PC-9 (cell line): ENCODE measurements at regions not wholly inside any gene's neighbourhood (a gene's known extent, or its start where the extent isn't known, plus 50 kb on each side); places are given as distances from the start of the nearest gene placed in this dataset.

ENCODE experiments used
- BruUV-seq: library from RNA; stranded (reverse); fragments of 400-500 nt; replicated peaks from 2 replicates; lab custom pipeline; 2021; lab: Mats Ljungman, UMichigan
- CTCF ChIA-PET: fragments of 300-600 bp; sonication (Branson Sonifier 250); formaldehyde crosslinking; loops from one replicate; lab custom pipeline; 2022; ENCODE audit warnings: antibody characterized with exemption; lab: Charles Lee
- POLR2A ChIA-PET: fragments of 300-600 bp; sonication (Branson Sonifier 250); formaldehyde crosslinking; loops from one replicate; lab custom pipeline; 2022; ENCODE audit warnings: antibody characterized with exemption; ENCODE audit not compliant: unreplicated experiment; lab: Charles Lee
- DNase-seq, 2 experiments: peaks; one replicate each; pipeline versions ENCODE4 v3.0.0 to v3.0.0-alpha.2; 2015 to 2022; ENCODE audit warnings: mixed read lengths in 1 of 2
- H2AFZ ChIP-seq: fragments of 200-600 bp; sonication (generic); 2 replicates; pipeline ENCODE4 v1.8.1; 2017; ENCODE audit warnings: antibody characterized with exemption
- H3F3A ChIP-seq: fragments of 200-600 bp; sonication (generic); 2 replicates; pipeline ENCODE4 v1.8.1; 2017; ENCODE audit warnings: antibody characterized with exemption, mild to moderate bottlenecking, low read depth; ENCODE audit not compliant: insufficient read depth
- H3K27ac ChIP-seq: fragments of 200-600 bp; sonication (generic); 2 replicates; pipeline ENCODE4 v1.6.1; 2016; ENCODE audit warnings: mixed run types
- H3K27me3 ChIP-seq: fragments of 200-600 bp; sonication (generic); 2 replicates; pipeline ENCODE4 v1.6.1; 2016; ENCODE audit warnings: low read depth, mixed run types; ENCODE audit not compliant: insufficient read depth
- H3K36me3 ChIP-seq: fragments of 200-600 bp; sonication (generic); 2 replicates; pipeline ENCODE4 v1.6.1; 2016; ENCODE audit warnings: low read depth, mixed run types
- H3K4me1 ChIP-seq: fragments of 200-600 bp; sonication (generic); replicated peaks from 2 replicates; pipeline ENCODE4 v1.6.1; 2016; ENCODE audit warnings: mixed run types; ENCODE audit not compliant: insufficient read depth
- H3K4me2 ChIP-seq: fragments of 200-600 bp; sonication (generic); 2 replicates; pipeline ENCODE4 v1.6.1; 2017; ENCODE audit warnings: mixed run types
- H3K4me3 ChIP-seq: fragments of 200-600 bp; sonication (generic); 2 replicates; pipeline ENCODE4 v1.6.1; 2016; ENCODE audit warnings: mixed run types
- H3K79me2 ChIP-seq: fragments of 200-600 bp; sonication (generic); 2 replicates; pipeline ENCODE4 v1.6.1; 2017; ENCODE audit warnings: low read depth, mixed run types
- H3K9me2 ChIP-seq: fragments of 200-600 bp; sonication (generic); 2 replicates; pipeline ENCODE4 v1.8.1; 2017; ENCODE audit warnings: mild to moderate bottlenecking; ENCODE audit not compliant: insufficient read depth
- H3K9me3 ChIP-seq: fragments of 200-600 bp; sonication (generic); 2 replicates; pipeline ENCODE4 v1.8.1; 2016; ENCODE audit warnings: low read depth; ENCODE audit not compliant: insufficient read depth
- H4K20me1 ChIP-seq: fragments of 200-600 bp; sonication (generic); 2 replicates; pipeline ENCODE4 v1.8.1; 2017; ENCODE audit not compliant: insufficient read depth
- EZH2 ChIP-seq: fragments of 200-600 bp; sonication (generic); IDR thresholded peaks from 2 replicates; pipeline ENCODE4 v1.8.0; 2017; ENCODE audit warnings: antibody characterized with exemption, low read depth
- intact Hi-C: fragments of 100-400 bp; cut with micrococcal nuclease; formaldehyde crosslinking; loops from one replicate; pipeline ENCODE4 v1.10.0; 2022; ENCODE audit not compliant: unreplicated experiment
- TF ChIP-seq, protein P1 (sequence below): fragments of 200-600 bp; sonication (generic); conservative IDR thresholded peaks from 2 replicates; pipeline ENCODE4 v1.6.1; 2017; ENCODE audit warnings: mixed run types, antibody characterized with exemption, mild to moderate bottlenecking, moderate library complexity

DNA sequence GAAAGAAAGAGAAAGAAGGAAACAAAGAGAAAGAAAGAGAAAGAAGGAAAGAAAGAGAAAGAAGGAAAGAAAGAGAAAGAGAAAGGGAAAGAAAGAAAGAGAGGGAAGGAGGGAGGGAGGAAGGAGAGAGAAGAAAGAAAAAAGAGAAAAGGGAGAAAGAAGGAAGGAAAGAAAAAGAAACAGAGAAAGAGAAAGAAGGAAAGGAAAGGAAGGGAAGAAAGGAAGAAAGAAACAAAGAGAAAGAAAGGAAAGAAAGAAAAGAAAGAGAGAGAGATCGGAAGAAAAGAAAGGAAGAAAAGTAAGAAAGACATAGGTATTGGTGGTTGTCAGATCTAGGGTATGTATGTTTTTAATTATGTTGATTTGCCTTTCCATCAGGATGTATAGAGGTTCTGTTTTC lies 342.3 kb downstream of the FOXG1 start:
- Histone ChIP-seq H2AFZ (no peak overlapping the region), H3K4me2 (no peak overlapping the region), H3K9me3 (no peaks in the 10 kb centered on the region), H3K4me1 (no peaks in the 10 kb centered on the region), H3K4me3 (no peak overlapping the region), H3K9me2 (no peaks in the 10 kb centered on the region), H3K27ac (no peak overlapping the region), H3K79me2 (no peaks in the 10 kb centered on the region), H4K20me1 (no peaks in the 10 kb centered on the region), H3K36me3 (no peaks in the 10 kb centered on the region), H3F3A (no peaks in the 10 kb centered on the region), H3K27me3 (no peaks in the 10 kb centered on the region)
- no TSS peak for BruUV-seq
- no peak for TF ChIP-seq EZH2
- TF ChIP-seq, protein P1, sequence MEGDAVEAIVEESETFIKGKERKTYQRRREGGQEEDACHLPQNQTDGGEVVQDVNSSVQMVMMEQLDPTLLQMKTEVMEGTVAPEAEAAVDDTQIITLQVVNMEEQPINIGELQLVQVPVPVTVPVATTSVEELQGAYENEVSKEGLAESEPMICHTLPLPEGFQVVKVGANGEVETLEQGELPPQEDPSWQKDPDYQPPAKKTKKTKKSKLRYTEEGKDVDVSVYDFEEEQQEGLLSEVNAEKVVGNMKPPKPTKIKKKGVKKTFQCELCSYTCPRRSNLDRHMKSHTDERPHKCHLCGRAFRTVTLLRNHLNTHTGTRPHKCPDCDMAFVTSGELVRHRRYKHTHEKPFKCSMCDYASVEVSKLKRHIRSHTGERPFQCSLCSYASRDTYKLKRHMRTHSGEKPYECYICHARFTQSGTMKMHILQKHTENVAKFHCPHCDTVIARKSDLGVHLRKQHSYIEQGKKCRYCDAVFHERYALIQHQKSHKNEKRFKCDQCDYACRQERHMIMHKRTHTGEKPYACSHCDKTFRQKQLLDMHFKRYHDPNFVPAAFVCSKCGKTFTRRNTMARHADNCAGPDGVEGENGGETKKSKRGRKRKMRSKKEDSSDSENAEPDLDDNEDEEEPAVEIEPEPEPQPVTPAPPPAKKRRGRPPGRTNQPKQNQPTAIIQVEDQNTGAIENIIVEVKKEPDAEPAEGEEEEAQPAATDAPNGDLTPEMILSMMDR, result no peak
- intact Hi-C loops, result no loop called here
- ChIA-PET POLR2A (no interaction called here), CTCF (no interaction called here)
- no peak for DNase-seq

DNA sequence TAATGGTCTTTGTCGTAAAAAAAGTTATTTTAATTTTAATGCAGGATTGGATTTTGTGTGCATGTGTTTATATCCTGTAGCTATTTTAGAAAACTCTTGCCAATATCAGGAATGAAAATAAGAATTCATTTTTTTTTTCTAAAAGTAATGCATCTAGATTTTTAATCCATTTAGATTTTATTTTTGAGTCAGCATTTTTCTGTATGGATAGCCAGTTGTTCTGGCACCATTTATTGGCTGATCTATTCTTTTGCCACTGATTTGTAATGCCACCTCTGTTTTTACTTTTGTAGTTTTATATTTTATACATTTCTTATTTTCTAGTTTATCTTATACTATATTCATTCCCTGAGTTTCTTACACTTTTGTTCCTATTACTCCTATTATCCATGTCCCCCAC lies 343.0 kb downstream of the FOXG1 start:
- POLR2A ChIA-PET, result no interaction called here
- CTCF ChIA-PET, result no interaction called here

DNA sequence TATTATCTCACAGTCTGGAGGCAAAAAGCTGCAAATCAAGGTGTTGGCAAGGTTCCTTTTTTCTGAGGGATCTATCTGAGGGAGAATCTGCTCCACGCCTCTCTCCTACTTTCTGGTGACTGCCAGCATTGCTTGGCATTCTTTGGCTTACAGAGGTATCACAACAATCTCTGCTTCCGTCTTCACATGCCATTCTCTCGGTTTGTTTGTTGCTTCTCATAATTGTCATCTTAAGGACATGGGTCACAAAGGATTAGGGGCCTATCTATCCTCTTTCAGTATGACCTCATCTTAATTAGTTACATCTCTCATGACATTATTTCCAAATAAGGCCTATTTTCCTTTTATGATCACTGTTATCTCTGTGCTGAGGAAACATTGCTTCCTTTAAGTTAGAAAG lies 345.0 kb downstream of the FOXG1 start:
- Histone ChIP-seq H3K9me3 (no peaks in the 10 kb centered on the region), H3K27ac (no peak overlapping the region), H3K4me3 (no peak overlapping the region), H3K9me2 (no peaks in the 10 kb centered on the region), H3F3A (no peaks in the 10 kb centered on the region), H3K4me2 (no peak overlapping the region), H3K79me2 (no peaks in the 10 kb centered on the region), H3K36me3 (no peaks in the 10 kb centered on the region), H3K4me1 (no peaks in the 10 kb centered on the region), H3K27me3 (no peaks in the 10 kb centered on the region), H2AFZ (no peak overlapping the region), H4K20me1 (no peaks in the 10 kb centered on the region)
- no peak for TF ChIP-seq EZH2
- TF ChIP-seq, protein P1, result no peak
- ChIA-PET CTCF (no interaction called here), POLR2A (no interaction called here)
- intact Hi-C loops, result no loop called here
- no TSS peak for BruUV-seq
- DNase-seq, result peak in 1 of 2 experiments; percentile 15

More for the DNA sequence above, 343.0 kb downstream of the FOXG1 start:
- Histone ChIP-seq H3K9me2 (no peaks in the 10 kb centered on the region), H3K36me3 (no peaks in the 10 kb centered on the region), H3F3A (no peaks in the 10 kb centered on the region), H3K9me3 (no peaks in the 10 kb centered on the region), H3K27ac (no peak overlapping the region), H3K27me3 (no peaks in the 10 kb centered on the region), H3K79me2 (no peaks in the 10 kb centered on the region), H3K4me3 (no peak overlapping the region), H2AFZ (no peak overlapping the region), H3K4me2 (no peak overlapping the region), H3K4me1 (no peaks in the 10 kb centered on the region), H4K20me1 (no peaks in the 10 kb centered on the region)
- TF ChIP-seq EZH2, result no peak
- TF ChIP-seq, protein P1, result no peak
- no peak for DNase-seq
- BruUV-seq, result no TSS peak
- intact Hi-C loops, result no loop called here
